K562 (cell line): ENCODE measurements at regions not wholly inside any gene's neighbourhood (a gene's known extent, or its start where the extent isn't known, plus 50 kb on each side); places are given as distances from the start of the nearest gene placed in this dataset.

Experiments
- ATAC-seq: fragments of 200-7000 bp; cut with Tn5 transposase; 3 replicates; pipeline ENCODE4 v1.9.1; 2020; ENCODE audit warnings: moderate library complexity
- BruUV-seq: library from RNA; stranded (reverse); fragments of 400-500 nt; replicated peaks from 2 replicates; lab custom pipeline; 2021; lab: Mats Ljungman, UMichigan
- CTCF ChIA-PET: fragments of 300-600 bp; formaldehyde crosslinking; extraction: SDS; loops from one replicate; lab custom pipeline; 2021; ENCODE audit warnings: low intra/inter-chr PET ratio; lab: Yijun Ruan, JAX
- POLR2A ChIA-PET: fragments of 300-600, 350-650 bp; sonication (Branson Sonifier 250); formaldehyde crosslinking; extraction: SDS; loops from one replicate; lab custom pipeline; 2021; ENCODE audit warnings: antibody characterized with exemption, inconsistent platforms; lab: Yijun Ruan, JAX
- DNase-seq, 4 experiments: peaks; one replicate each; pipeline versions ENCODE4 v3.0.0 to v3.0.0-alpha.2; 2011 to 2018; ENCODE audit warnings: low spot score in 3 of 4, mixed read lengths in 3 of 4; ENCODE audit errors: extremely low read depth in 1 of 4
- FAIRE-seq: peaks from 2 replicates; lab custom pipeline; 2011; peaks lifted over from hg19 to GRCh38; lab: Jason Lieb, UNC
- H2AFZ ChIP-seq: 2 replicates; pipeline ENCODE4 v1.6.0; 2011; ENCODE audit warnings: low read depth, low read length, control low read depth, inconsistent platforms
- H3K27ac ChIP-seq: fragments of 200-600 bp; 3 replicates; pipeline ENCODE4 v1.8.0; 2011; ENCODE audit warnings: low read depth, mild to moderate bottlenecking, control low read depth, inconsistent platforms, low read length, moderate library complexity, mixed read lengths; ENCODE audit errors: extremely low read depth
- H3K27me3 ChIP-seq, 2 experiments: fragments of 300-600 bp in 1 of 2; 2 replicates in 1 of 2; 3 replicates in 1 of 2; pipeline versions ENCODE4 v1.6.0 to v1.8.0; 2011; ENCODE audit warnings: inconsistent platforms in 2 of 2, low read length in 2 of 2, mild to moderate bottlenecking in 1 of 2, mixed read lengths in 1 of 2, moderate library complexity in 1 of 2; ENCODE audit not compliant: control insufficient read depth in 2 of 2, insufficient read depth in 2 of 2
- H3K36me3 ChIP-seq: fragments of 300-600 bp; 3 replicates; pipeline ENCODE4 v1.8.0; 2011; ENCODE audit warnings: mild to moderate bottlenecking, low read length, inconsistent platforms; ENCODE audit not compliant: control insufficient read depth, insufficient read depth
- H3K4me1 ChIP-seq, 2 experiments: fragments of 200-600 bp in 1 of 2; replicated peaks in 1 of 2; 2 replicates in 1 of 2; 3 replicates in 1 of 2; pipeline versions ENCODE4 v1.5.1 to v1.8.0; 2011; ENCODE audit warnings: inconsistent platforms in 2 of 2, low read length in 2 of 2, mild to moderate bottlenecking in 1 of 2, mixed read lengths in 1 of 2, moderate library complexity in 1 of 2; ENCODE audit not compliant: control insufficient read depth in 2 of 2, insufficient read depth in 2 of 2
- H3K4me2 ChIP-seq: 2 replicates; pipeline ENCODE4 v1.6.1; 2011; ENCODE audit warnings: low read length, control low read depth, inconsistent platforms, mixed read lengths; ENCODE audit not compliant: insufficient read depth
- H3K4me3 ChIP-seq: fragments of 200-600 bp; sonication (generic), shearing (Covaris generic); 2 replicates; pipeline ENCODE4 v1.5.1; 2016; ENCODE audit warnings: control low read depth, inconsistent platforms
- H3K79me2 ChIP-seq: fragments of 200-600 bp; 3 replicates; pipeline ENCODE4 v1.8.0; 2011; ENCODE audit warnings: low read length, inconsistent platforms; ENCODE audit not compliant: control insufficient read depth, insufficient read depth
- H3K9ac ChIP-seq, 2 experiments: 2 replicates each; pipeline versions ENCODE4 v1.6.0 to v1.6.1; 2011; ENCODE audit warnings: low read depth in 2 of 2, low read length in 2 of 2, control low read depth in 1 of 2, inconsistent platforms in 1 of 2, mild to moderate bottlenecking in 1 of 2, mixed read lengths in 1 of 2; ENCODE audit not compliant: insufficient read depth in 1 of 2
- H3K9me1 ChIP-seq: one replicate; pipeline ENCODE4 v1.6.0; 2011; ENCODE audit warnings: inconsistent platforms, mild to moderate bottlenecking, low read length, moderate library complexity; ENCODE audit not compliant: control insufficient read depth, insufficient read depth
- H3K9me3 ChIP-seq: replicated peaks from 2 replicates; pipeline ENCODE4 v1.5.1; 2011; ENCODE audit warnings: low read depth, low read length, inconsistent platforms; ENCODE audit not compliant: control insufficient read depth, insufficient read depth
- H4K20me1 ChIP-seq: replicated peaks from 2 replicates; pipeline ENCODE4 v1.6.1; 2011; ENCODE audit warnings: low read length, inconsistent platforms, mixed read lengths; ENCODE audit not compliant: control insufficient read depth, insufficient read depth
- CAMTA2 ChIP-seq: fragments of 250-450 bp; sonication (Bioruptor Pico); conservative IDR thresholded peaks from 2 replicates; pipeline ENCODE4 v1.5.1; 2022
- CBX5 ChIP-seq: IDR thresholded peaks from 2 replicates; pipeline ENCODE4 v1.6.1; 2014; ENCODE audit warnings: low read depth, borderline replicate concordance
- EZH2 ChIP-seq: IDR thresholded peaks from 2 replicates; pipeline ENCODE4 v1.6.1; 2012; ENCODE audit warnings: low read depth, mild to moderate bottlenecking, inconsistent platforms, low read length, borderline replicate concordance
- GABPB2 ChIP-seq: fragments of 250-450 bp; sonication (Bioruptor Pico); conservative IDR thresholded peaks from 2 replicates; pipeline ENCODE4 v1.5.1; 2021; ENCODE audit warnings: mild to moderate bottlenecking
- KLF13 ChIP-seq: fragments of 450-650 bp; IDR thresholded peaks from 2 replicates; pipeline ENCODE4 v1.6.1; 2016; ENCODE audit warnings: missing genetic modification characterization, low read depth, mild to moderate bottlenecking, missing compliant biosample characterization, moderate library complexity, borderline replicate concordance
- KLF16 ChIP-seq: IDR thresholded peaks from 2 replicates; pipeline ENCODE4 v1.6.1; 2016; ENCODE audit warnings: antibody characterized with exemption
- SAFB ChIP-seq: fragments of 200-400 bp; formaldehyde crosslinking; IDR thresholded peaks from 2 replicates; pipeline ENCODE4 v1.6.1; 2017; ENCODE audit warnings: low read depth, low read length, borderline replicate concordance
- SMARCA4 ChIP-seq: fragments of 450-650 bp; IDR thresholded peaks from 2 replicates; pipeline ENCODE4 v1.6.1; 2016
- SP1 ChIP-seq: sonication (generic); formaldehyde crosslinking; IDR thresholded peaks from 2 replicates; pipeline ENCODE4 v1.8.1; 2022; ENCODE audit warnings: mild to moderate bottlenecking, missing genetic modification reagents
- STAT5B ChIP-seq: fragments of 250-450 bp; sonication (Bioruptor Pico); IDR thresholded peaks from 2 replicates; pipeline ENCODE4 v1.8.0; 2021; ENCODE audit warnings: mild to moderate bottlenecking, inconsistent platforms
- ZNF239 ChIP-seq: fragments of 250-450 bp; sonication (Bioruptor Pico); IDR thresholded peaks from 2 replicates; pipeline ENCODE4 v1.4.0; 2020; ENCODE audit warnings: mild to moderate bottlenecking
- ZNF436 ChIP-seq: fragments of 250-450, 450-650 bp; sonication (Bioruptor Pico); formaldehyde crosslinking; IDR thresholded peaks from 2 replicates; pipeline ENCODE4 v1.7.0; 2020; ENCODE audit warnings: mild to moderate bottlenecking
- ZNF76 ChIP-seq: fragments of 250-450 bp; sonication (Bioruptor Pico); IDR thresholded peaks from 2 replicates; pipeline ENCODE4 v1.4.0; 2020; ENCODE audit warnings: mild to moderate bottlenecking, moderate library complexity, borderline replicate concordance
- WGBS: fragments of 100-300 bp; shearing (Covaris generic); methylation state at CpG from one replicate; pipeline ENCODE4 v1.1.6; 2016; ENCODE audit warnings: low coverage, mixed read lengths; ENCODE audit not compliant: insufficient coverage; ENCODE audit errors: missing lambda C conversion rate; 5-methylcytosine and 5-hydroxymethylcytosine counted together
- in situ Hi-C: fragments of 300-500 bp; cut with MboI; formaldehyde crosslinking; loops from 4 replicates; pipeline ENCODE4 v1.15.0; 2018; ENCODE audit warnings: inconsistent platforms, mixed read lengths
- intact Hi-C: fragments of 100-400 bp; cut with micrococcal nuclease; formaldehyde crosslinking; loops from 2 replicates; pipeline ENCODE4 v1.14.2; 2022
- TF ChIP-seq, protein P1 (sequence below): sonication (generic); formaldehyde crosslinking; IDR thresholded peaks from 2 replicates; pipeline ENCODE4 v1.8.0; 2023; ENCODE audit warnings: missing genetic modification reagents, mild to moderate bottlenecking, borderline replicate concordance
- TF ChIP-seq, protein P2 (sequence below): fragments of 250-450 bp; sonication (Bioruptor Pico); IDR thresholded peaks from 2 replicates; pipeline ENCODE4 v1.4.0; 2020; ENCODE audit warnings: mild to moderate bottlenecking, moderate library complexity
- TF ChIP-seq, protein P3 (sequence below): sonication (generic); formaldehyde crosslinking; IDR thresholded peaks from 2 replicates; pipeline ENCODE4 v1.8.0; 2022; ENCODE audit warnings: mild to moderate bottlenecking, missing genetic modification reagents

DNA sequence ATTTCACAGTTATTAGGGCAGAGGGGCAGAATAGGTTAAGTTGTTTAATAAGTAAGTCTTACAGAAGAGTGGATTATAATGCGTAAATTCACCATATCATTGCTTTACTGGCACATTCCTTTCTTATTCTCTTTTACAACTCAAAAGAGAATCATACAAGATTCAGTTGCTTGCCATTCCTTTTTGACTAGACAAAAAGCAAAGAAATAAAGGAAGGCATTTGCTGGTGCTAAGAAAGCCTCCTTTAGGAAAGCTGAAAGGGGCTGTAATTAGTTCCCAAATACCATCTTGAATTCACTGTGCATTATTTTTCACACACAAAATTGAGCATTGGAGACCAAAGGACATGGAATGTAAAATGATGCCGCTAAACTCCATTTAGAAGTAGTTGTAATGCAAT, 499.3 kb downstream of the NXPH1 start:
- Histone ChIP-seq H4K20me1 (no peaks in the 10 kb centered on the region), H3K4me2 (no peak overlapping the region), H3K4me3 (no peak overlapping the region), H3K9me1 (no peaks in the 10 kb centered on the region), H3K9me3 (no peaks in the 10 kb centered on the region), H3K4me1 (no peaks in the 10 kb centered on the region; a peak in 1 of 5 replicates), H2AFZ (no peak overlapping the region), H3K27me3 (no peaks in the 10 kb centered on the region), H3K36me3 (no peaks in the 10 kb centered on the region), H3K79me2 (no peaks in the 10 kb centered on the region), H3K27ac (no peak overlapping the region), H3K9ac (no peak overlapping the region)
- no TSS peak for BruUV-seq
- intact Hi-C loops: no loop called here
- in situ Hi-C loops: no loop called here
- DNase-seq (no peak), ATAC-seq (no peak), FAIRE-seq (no peak)
- POLR2A ChIA-PET: no interaction called here
- 22% methylated on average over 2 of the region's 2 CpGs for WGBS
- CTCF ChIA-PET: no interaction called here
- TF ChIP-seq EZH2 (no peak), ZNF76 (CRISPR knock-in tag) (no peak), STAT5B (no peak), ZNF239 (no peak), ZNF436 (CRISPR knock-in tag) (no peak), CBX5 (no peak), CAMTA2 (CRISPR knock-in tag) (no peak), KLF13 (tag) (no peak), SAFB (no peak), SMARCA4 (no peak), SP1 (CRISPR knock-in tag) (no peak), GABPB2 (no peak), KLF16 (no peak)
- TF ChIP-seq, protein P1, sequence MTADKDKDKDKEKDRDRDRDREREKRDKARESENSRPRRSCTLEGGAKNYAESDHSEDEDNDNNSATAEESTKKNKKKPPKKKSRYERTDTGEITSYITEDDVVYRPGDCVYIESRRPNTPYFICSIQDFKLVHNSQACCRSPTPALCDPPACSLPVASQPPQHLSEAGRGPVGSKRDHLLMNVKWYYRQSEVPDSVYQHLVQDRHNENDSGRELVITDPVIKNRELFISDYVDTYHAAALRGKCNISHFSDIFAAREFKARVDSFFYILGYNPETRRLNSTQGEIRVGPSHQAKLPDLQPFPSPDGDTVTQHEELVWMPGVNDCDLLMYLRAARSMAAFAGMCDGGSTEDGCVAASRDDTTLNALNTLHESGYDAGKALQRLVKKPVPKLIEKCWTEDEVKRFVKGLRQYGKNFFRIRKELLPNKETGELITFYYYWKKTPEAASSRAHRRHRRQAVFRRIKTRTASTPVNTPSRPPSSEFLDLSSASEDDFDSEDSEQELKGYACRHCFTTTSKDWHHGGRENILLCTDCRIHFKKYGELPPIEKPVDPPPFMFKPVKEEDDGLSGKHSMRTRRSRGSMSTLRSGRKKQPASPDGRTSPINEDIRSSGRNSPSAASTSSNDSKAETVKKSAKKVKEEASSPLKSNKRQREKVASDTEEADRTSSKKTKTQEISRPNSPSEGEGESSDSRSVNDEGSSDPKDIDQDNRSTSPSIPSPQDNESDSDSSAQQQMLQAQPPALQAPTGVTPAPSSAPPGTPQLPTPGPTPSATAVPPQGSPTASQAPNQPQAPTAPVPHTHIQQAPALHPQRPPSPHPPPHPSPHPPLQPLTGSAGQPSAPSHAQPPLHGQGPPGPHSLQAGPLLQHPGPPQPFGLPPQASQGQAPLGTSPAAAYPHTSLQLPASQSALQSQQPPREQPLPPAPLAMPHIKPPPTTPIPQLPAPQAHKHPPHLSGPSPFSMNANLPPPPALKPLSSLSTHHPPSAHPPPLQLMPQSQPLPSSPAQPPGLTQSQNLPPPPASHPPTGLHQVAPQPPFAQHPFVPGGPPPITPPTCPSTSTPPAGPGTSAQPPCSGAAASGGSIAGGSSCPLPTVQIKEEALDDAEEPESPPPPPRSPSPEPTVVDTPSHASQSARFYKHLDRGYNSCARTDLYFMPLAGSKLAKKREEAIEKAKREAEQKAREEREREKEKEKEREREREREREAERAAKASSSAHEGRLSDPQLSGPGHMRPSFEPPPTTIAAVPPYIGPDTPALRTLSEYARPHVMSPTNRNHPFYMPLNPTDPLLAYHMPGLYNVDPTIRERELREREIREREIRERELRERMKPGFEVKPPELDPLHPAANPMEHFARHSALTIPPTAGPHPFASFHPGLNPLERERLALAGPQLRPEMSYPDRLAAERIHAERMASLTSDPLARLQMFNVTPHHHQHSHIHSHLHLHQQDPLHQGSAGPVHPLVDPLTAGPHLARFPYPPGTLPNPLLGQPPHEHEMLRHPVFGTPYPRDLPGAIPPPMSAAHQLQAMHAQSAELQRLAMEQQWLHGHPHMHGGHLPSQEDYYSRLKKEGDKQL (CRISPR knock-in tag): no peak
- TF ChIP-seq, protein P2, sequence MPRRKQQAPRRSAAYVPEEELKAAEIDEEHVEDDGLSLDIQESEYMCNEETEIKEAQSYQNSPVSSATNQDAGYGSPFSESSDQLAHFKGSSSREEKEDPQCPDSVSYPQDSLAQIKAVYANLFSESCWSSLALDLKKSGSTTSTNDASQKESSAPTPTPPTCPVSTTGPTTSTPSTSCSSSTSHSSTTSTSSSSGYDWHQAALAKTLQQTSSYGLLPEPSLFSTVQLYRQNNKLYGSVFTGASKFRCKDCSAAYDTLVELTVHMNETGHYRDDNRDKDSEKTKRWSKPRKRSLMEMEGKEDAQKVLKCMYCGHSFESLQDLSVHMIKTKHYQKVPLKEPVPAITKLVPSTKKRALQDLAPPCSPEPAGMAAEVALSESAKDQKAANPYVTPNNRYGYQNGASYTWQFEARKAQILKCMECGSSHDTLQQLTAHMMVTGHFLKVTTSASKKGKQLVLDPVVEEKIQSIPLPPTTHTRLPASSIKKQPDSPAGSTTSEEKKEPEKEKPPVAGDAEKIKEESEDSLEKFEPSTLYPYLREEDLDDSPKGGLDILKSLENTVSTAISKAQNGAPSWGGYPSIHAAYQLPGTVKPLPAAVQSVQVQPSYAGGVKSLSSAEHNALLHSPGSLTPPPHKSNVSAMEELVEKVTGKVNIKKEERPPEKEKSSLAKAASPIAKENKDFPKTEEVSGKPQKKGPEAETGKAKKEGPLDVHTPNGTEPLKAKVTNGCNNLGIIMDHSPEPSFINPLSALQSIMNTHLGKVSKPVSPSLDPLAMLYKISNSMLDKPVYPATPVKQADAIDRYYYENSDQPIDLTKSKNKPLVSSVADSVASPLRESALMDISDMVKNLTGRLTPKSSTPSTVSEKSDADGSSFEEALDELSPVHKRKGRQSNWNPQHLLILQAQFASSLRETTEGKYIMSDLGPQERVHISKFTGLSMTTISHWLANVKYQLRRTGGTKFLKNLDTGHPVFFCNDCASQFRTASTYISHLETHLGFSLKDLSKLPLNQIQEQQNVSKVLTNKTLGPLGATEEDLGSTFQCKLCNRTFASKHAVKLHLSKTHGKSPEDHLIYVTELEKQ: no peak
- TF ChIP-seq, protein P3, sequence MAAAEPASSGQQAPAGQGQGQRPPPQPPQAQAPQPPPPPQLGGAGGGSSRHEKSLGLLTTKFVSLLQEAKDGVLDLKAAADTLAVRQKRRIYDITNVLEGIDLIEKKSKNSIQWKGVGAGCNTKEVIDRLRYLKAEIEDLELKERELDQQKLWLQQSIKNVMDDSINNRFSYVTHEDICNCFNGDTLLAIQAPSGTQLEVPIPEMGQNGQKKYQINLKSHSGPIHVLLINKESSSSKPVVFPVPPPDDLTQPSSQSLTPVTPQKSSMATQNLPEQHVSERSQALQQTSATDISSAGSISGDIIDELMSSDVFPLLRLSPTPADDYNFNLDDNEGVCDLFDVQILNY (CRISPR knock-in tag): no peak
